ENCODE measurements at regions not wholly inside any gene's neighbourhood (a gene's known extent, or its start where the extent isn't known, plus 50 kb on each side); places are given as distances from the start of the nearest gene placed in this dataset.
"Not testable (repeated sequence)": the region's sequence is repeated elsewhere in the genome, so short reads cannot be mapped to it uniquely, and the experiment has no call there.

GRCh38 chr7:142636751-142637150 is 112.5 kb upstream of the PRSS1 start:
- peak; percentile 33 for DNase-seq (ENCODE audit: low read depth)

DNA sequence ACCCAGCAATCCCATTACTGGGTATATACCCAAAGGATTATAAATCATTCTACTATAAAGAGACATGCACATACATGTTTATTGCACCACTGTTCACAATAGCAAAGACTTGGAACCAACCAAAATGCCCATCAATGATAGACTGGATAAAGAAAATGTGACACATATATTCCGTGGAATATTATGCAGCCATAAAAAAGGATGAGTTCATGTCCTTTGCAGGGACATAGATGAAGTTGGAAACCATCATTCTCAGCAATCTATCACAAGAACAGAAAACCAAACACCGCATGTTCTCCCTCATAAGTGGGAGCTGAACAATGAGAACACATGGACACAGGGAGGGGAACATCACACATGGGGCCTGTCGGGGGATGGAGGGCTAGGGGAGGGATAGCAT is 113.2 kb upstream of the PRSS1 start:
- not testable (repeated sequence) for DNase-seq (ENCODE audit: low read depth)

- peak; percentile 26 for DNase-seq (ENCODE audit: low read depth)
These were observed 116.8 kb upstream of the PRSS1 start for GRCh38 chr7:142632271-142633134.

GRCh38 chr7:142629588-142630260 is 119.5 kb upstream of the PRSS1 start:
- no peak for DNase-seq (ENCODE audit: low read depth)

DNA sequence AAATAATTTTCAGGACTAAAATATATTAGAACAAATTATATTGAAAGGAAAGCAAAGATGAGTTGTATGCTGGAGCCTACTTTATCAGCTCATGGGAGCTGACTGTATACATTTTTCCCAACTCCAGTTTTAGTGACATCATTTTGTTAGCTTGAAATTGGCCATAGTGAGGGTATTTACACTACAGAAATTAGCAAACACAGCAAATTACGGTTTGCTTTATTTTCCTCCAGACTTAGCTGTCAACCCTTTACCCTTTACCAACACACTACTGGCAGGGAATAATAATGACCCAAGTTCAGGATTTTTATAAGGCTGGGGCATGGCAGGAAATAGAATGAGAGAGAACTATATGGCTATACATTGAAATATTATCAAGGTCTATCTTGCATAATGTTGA is 120.3 kb upstream of the PRSS1 start:
- no peak for DNase-seq (ENCODE audit: low read depth)

GRCh38 chr7:142627223-142627622 is 122.0 kb upstream of the PRSS1 start:
- not testable (repeated sequence) for DNase-seq (ENCODE audit: low read depth)

DNA sequence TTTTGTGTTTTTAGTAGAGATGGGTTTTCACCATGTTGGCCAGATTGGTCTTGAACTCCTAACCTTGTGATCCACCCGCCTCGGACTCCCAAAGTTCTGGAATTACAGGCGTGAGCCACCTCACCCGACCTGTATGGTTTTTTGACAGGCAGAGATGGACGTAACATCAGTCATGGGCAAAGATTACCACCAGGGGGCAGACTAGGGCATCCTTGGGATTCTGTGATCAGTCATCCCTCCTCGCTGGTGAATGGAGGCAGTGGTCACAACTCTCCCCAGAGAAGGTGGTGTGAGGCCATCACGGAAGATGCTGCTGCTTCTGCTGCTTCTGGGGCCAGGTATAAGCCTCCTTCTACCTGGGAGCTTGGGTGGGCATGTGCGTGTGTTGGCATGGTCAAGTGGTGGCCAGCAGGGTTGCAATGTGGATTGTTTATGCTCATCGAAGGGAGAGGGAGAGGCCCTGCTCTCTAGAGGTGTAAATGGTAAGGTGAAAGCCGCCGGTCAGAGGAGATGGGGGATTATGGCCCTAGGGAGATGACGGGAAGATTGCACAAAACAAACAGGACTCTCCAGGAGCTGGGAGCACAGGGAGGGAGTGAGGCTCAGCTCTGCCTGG is 122.7 kb upstream of the PRSS1 start:
- peak; percentile 56 for DNase-seq (ENCODE audit: low read depth)

GRCh38 chr7:142625216-142625615 is 124.1 kb upstream of the PRSS1 start:
- DNase-seq (ENCODE audit: low read depth), result not testable (repeated sequence)

DNA sequence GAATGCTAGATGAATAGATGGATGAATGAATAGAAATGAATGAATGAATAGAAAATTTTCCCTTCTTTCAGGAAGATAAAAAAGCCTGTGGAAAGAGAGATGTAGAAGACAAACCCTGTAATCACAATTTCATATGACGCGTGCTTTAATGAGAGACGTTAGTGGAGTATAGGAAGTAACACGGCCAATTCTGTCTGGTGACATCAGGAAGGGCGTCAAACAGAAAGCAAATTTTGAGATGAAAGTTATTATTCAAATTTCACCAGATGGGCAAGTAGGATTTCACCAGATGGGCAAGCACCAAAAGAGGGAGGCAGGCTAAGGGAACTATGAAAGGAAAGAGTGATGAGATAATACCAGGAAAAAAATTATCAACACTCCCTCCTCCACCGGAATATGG is 128.9 kb upstream of the PRSS1 start:
- DNase-seq (ENCODE audit: low read depth), result no peak

DNA sequence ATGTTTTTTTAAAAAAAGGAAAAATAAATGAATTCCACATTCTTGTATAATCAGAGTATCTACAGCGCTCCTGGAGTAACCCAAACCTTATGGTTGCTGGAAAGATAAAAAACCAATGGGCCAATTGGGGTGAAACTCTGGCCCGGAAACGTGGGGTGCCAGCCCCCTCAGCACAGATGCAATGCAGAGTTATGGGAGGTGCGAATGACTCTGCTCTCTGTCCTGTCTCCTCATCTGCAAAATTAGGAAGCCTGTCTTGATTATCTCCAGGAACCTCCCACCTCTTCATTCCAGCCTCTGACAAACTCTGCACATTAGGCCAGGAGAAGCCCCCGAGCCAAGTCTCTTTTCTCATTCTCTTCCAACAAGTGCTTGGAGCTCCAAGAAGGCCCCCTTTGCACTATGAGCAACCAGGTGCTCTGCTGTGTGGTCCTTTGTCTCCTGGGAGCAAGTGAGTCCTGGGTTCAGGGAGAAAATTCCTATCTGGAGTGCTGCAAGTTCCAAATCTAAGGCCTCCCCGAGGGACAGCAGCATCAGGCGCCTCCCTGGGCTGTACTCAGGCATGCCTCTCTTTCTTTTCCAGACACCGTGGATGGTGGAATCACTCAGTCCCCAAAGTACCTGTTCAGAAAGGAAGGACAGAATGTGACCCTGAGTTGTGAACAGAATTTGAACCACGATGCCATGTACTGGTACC is 130.5 kb upstream of the PRSS1 start:
- no peak for DNase-seq (ENCODE audit: low read depth)

GRCh38 chr7:142616842-142617241 is 132.4 kb upstream of the PRSS1 start:
- no peak for DNase-seq (ENCODE audit: low read depth)

- DNase-seq (ENCODE audit: low read depth), result no peak
These were observed 133.1 kb upstream of the PRSS1 start for GRCh38 chr7:142616121-142616643.

DNA sequence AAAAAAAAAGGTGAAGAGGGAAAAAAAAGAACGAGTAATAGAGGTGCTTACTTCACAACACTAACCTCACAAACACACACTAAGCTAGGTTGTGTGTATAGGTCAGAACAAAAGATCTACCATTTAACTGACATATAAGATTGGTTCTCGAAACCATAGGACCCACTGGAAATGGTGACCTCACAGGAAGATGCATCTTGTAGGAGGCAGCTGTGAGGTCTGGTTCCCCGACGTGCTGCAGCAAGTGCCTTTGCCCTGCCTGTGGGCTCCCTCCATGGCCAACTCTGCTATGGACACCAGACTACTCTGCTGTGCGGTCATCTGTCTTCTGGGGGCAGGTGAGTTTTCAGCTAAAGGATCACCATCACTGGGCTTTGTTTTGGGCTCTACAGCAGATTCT is 133.8 kb upstream of the PRSS1 start:
- DNase-seq (ENCODE audit: low read depth), result no peak

DNA sequence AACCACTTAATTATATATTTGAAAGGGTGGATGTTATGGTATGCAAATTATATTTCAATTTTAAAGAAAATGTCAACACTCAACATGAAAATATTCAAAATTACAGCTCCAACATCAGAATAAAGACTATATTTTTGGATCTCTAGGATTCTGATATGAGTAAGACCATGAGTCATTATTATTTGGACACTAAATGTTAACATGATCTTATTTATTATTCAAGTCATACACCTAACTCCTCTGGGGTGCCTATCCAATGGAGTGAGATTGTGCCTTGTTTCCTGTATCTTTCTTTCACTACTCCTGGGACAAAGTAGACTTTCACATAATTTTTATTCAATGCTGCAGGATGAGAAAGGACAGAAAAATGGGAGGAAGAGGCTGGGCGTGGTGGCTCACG is 135.2 kb upstream of the PRSS1 start:
- no peak for DNase-seq (ENCODE audit: low read depth)

- no peak for DNase-seq (ENCODE audit: low read depth)
These were observed 136.9 kb upstream of the PRSS1 start for GRCh38 chr7:142612237-142612881.

- no peak for DNase-seq (ENCODE audit: low read depth)
These were observed 137.6 kb upstream of the PRSS1 start for GRCh38 chr7:142611566-142612236.

- DNase-seq (ENCODE audit: low read depth), result no peak
These were observed 140.4 kb upstream of the PRSS1 start for GRCh38 chr7:142608630-142609428.

DNA sequence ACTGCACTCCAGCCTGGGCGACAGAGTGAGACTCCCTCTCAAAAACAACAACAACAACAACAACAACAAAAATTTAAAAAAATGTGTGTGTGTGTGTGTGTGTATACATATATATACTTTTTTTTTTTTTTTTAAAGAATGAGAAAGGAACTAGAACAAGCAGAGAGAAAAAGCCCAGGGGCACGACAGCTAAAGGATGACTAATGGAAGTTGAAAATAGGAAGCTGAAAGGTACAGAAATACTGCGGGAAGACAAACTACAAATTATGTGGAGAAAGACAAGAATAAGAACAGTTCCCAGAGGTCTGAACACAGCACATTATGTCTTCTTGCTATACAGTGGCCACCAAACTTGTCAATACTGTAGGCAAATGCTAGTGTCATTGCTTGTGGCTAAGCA is 141.9 kb upstream of the PRSS1 start:
- DNase-seq (ENCODE audit: low read depth), result no peak

DNA sequence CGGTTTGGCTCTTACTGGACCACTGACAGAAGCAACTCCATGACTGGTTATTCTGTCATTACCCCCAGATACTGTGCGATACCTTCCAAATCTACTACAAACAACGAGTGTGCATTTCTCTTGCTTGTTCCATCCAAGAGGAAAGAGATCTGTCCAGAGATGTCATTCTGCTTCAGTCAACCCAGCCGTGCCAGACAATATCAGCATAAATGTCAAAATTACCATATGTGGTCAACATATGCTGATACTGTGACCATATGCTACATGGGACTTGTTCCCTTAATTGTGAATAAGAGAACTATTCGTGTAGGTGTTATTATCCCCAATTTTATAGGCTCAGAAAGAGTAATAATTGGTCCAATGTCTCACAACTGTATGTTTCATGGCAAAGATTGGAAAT is 143.2 kb upstream of the PRSS1 start:
- DNase-seq (ENCODE audit: low read depth), result no peak

DNA sequence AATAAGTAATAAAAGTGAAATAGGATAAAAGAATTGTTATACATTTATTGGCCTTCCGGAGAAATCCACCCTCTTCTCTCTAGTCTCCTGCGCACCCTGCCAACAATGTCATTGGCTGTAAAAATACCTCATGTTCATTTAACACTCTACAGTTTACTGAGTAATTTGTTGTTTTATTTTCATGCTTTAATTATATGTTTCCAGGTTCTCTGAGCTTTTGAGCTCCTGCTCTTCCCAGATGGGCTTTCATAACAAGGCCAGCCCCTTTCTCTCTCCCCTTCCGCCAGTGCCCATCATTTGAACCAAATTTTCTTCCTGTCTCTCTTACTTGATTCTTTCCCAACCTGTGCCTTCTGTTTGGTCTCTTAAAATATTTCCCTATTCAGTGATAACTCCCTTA is 144.6 kb upstream of the PRSS1 start:
- DNase-seq (ENCODE audit: low read depth), result no peak
